H1 (cell line): ENCODE measurements at regions not wholly inside any gene's neighbourhood (a gene's known extent, or its start where the extent isn't known, plus 50 kb on each side); places are given as distances from the start of the nearest gene placed in this dataset.
A peak's percentile ranks its signal among the peaks of the same experiment; 100 is the strongest.

Experiments
- CTCF ChIA-PET: fragments of 300-600 bp; sonication (Branson Sonifier 250); formaldehyde crosslinking; loops from one replicate; lab custom pipeline; 2021; ENCODE audit not compliant: partially characterized antibody; lab: Charles Lee
- POLR2A ChIA-PET: fragments of 300-600 bp; sonication (Branson Sonifier 250); formaldehyde crosslinking; loops from one replicate; lab custom pipeline; 2021; ENCODE audit warnings: inconsistent platforms; ENCODE audit not compliant: partially characterized antibody; lab: Charles Lee
- DNase-seq, 2 experiments: peaks; one replicate each; pipeline versions ENCODE4 v3.0.0 to v3.0.0-alpha.2; 2010 to 2022; ENCODE audit warnings: low spot score in 2 of 2, low read depth in 1 of 2, mixed read lengths in 1 of 2
- FAIRE-seq: peaks from 2 replicates; lab custom pipeline; 2011; peaks lifted over from hg19 to GRCh38; lab: Jason Lieb, UNC
- H2AFZ ChIP-seq: 2 replicates; pipeline ENCODE4 v1.8.1; 2012; ENCODE audit warnings: low read length, inconsistent platforms
- H2AK5ac ChIP-seq: 2 replicates; pipeline ENCODE4 v1.6.1; 2013; ENCODE audit warnings: low read depth, low read length
- H2BK120ac ChIP-seq: replicated peaks from 2 replicates; pipeline ENCODE3; 2013; ENCODE audit warnings: low read depth, low read length, inconsistent platforms
- H2BK12ac ChIP-seq: 2 replicates; pipeline ENCODE4 v1.6.1; 2013; ENCODE audit warnings: low read depth, low read length
- H2BK15ac ChIP-seq: 2 replicates; pipeline ENCODE4 v1.6.1; 2013; ENCODE audit warnings: low read length
- H2BK20ac ChIP-seq: 2 replicates; pipeline ENCODE4 v1.6.1; 2013; ENCODE audit warnings: low read length
- H2BK5ac ChIP-seq: 2 replicates; pipeline ENCODE4 v1.6.1; 2013; ENCODE audit warnings: low read depth, low read length
- H3K14ac ChIP-seq: 2 replicates; pipeline ENCODE4 v1.6.1; 2013; ENCODE audit warnings: inconsistent platforms; ENCODE audit not compliant: insufficient read length
- H3K18ac ChIP-seq: 2 replicates; pipeline ENCODE4 v1.6.1; 2013; ENCODE audit warnings: low read length; ENCODE audit errors: extremely low read depth
- H3K23ac ChIP-seq: 2 replicates; pipeline ENCODE4 v1.6.1; 2013; ENCODE audit warnings: inconsistent platforms; ENCODE audit not compliant: insufficient read length
- H3K23me2 ChIP-seq: 2 replicates; pipeline ENCODE4 v1.6.1; 2013; ENCODE audit warnings: low read depth, low read length
- H3K27ac ChIP-seq: 2 replicates; pipeline ENCODE4 v1.6.1; 2011; ENCODE audit warnings: low read depth, low read length, inconsistent platforms
- H3K27me3 ChIP-seq, 4 experiments: replicated peaks in 1 of 4; 1 replicate in 1 of 4; 2 replicates in 3 of 4; pipeline versions ENCODE4 v1.6.1 to v1.8.1; 2011 to 2013; ENCODE audit warnings: low read length in 3 of 4, mild to moderate bottlenecking in 3 of 4, inconsistent platforms in 2 of 4, mixed read lengths in 2 of 4, moderate library complexity in 1 of 4; ENCODE audit not compliant: control insufficient read depth in 3 of 4, insufficient read depth in 3 of 4; ENCODE audit errors: extremely low read depth in 1 of 4
- H3K36me3 ChIP-seq, 4 experiments: 2 replicates each; pipeline versions ENCODE4 v1.6.1 to v1.8.1; 2011 to 2013; ENCODE audit warnings: mild to moderate bottlenecking in 4 of 4, low read length in 3 of 4, moderate library complexity in 2 of 4, control low read depth in 1 of 4, inconsistent platforms in 1 of 4; ENCODE audit not compliant: insufficient read depth in 4 of 4, control insufficient read depth in 2 of 4
- H3K4ac ChIP-seq: replicated peaks from 2 replicates; pipeline ENCODE3; 2013; ENCODE audit warnings: low read length, low read depth, mixed read lengths, inconsistent platforms; ENCODE audit not compliant: insufficient read length
- H3K4me1 ChIP-seq, 4 experiments: replicated peaks in 1 of 4; 1 replicate in 1 of 4; 2 replicates in 3 of 4; pipeline versions ENCODE4 v1.6.1 to v1.8.1; 2011 to 2013; ENCODE audit warnings: low read length in 3 of 4, inconsistent platforms in 2 of 4, mixed read lengths in 1 of 4; ENCODE audit not compliant: insufficient read depth in 4 of 4, control insufficient read depth in 3 of 4
- H3K4me2 ChIP-seq, 2 experiments: 2 replicates each; pipeline versions ENCODE4 v1.6.1 to v1.8.1; 2011 to 2013; ENCODE audit warnings: low read depth in 2 of 2, low read length in 2 of 2, control low read depth in 1 of 2, inconsistent platforms in 1 of 2, mild to moderate bottlenecking in 1 of 2; ENCODE audit not compliant: insufficient read depth in 1 of 2
- H3K4me3 ChIP-seq, 4 experiments: fragments of 200-600, 300-600 bp in 1 of 4; sonication (generic), shearing (Covaris generic), sonication (Bioruptor Twin) in 1 of 4; 2 replicates each; pipeline versions ENCODE4 v1.5.1 to v1.8.1; 2011 to 2016; ENCODE audit warnings: low read length in 4 of 4, low read depth in 3 of 4, control low read depth in 2 of 4, inconsistent platforms in 2 of 4, mild to moderate bottlenecking in 2 of 4, mixed read lengths in 1 of 4, moderate library complexity in 1 of 4; ENCODE audit not compliant: insufficient read depth in 2 of 4; ENCODE audit errors: extremely low read depth in 1 of 4
- H3K56ac ChIP-seq: replicated peaks from 2 replicates; pipeline ENCODE3; 2013; ENCODE audit warnings: low read depth, mild to moderate bottlenecking, mixed read lengths, low read length, inconsistent platforms; ENCODE audit not compliant: insufficient read length
- H3K79me1 ChIP-seq: 2 replicates; pipeline ENCODE4 v1.6.1; 2013; ENCODE audit warnings: low read depth, low read length, control low read depth
- H3K79me2 ChIP-seq, 2 experiments: 2 replicates each; pipeline versions ENCODE4 v1.6.1 to v1.8.1; 2012 to 2013; ENCODE audit warnings: low read length in 2 of 2, mild to moderate bottlenecking in 2 of 2, inconsistent platforms in 1 of 2; ENCODE audit not compliant: insufficient read depth in 2 of 2, control insufficient read depth in 1 of 2
- H3K9ac ChIP-seq, 4 experiments: replicated peaks in 1 of 4; 1 replicate in 1 of 4; 2 replicates in 3 of 4; pipeline versions ENCODE4 v1.6.1 to v1.8.1; 2011 to 2013; ENCODE audit warnings: low read depth in 3 of 4, low read length in 3 of 4, control low read depth in 2 of 4, mild to moderate bottlenecking in 2 of 4, moderate library complexity in 2 of 4, inconsistent platforms in 1 of 4; ENCODE audit errors: extremely low read depth in 1 of 4
- H3K9me3 ChIP-seq, 2 experiments: 2 replicates each; pipeline versions ENCODE4 v1.6.1 to v1.8.1; 2012 to 2013; ENCODE audit warnings: mild to moderate bottlenecking in 2 of 2, moderate library complexity in 2 of 2, control low read depth in 1 of 2, inconsistent platforms in 1 of 2, low read depth in 1 of 2, low read length in 1 of 2, mixed read lengths in 1 of 2; ENCODE audit not compliant: insufficient read depth in 2 of 2
- H4K20me1 ChIP-seq, 2 experiments: replicated peaks in 1 of 2; 2 replicates each; pipeline versions ENCODE3 to v1.8.1; 2011 to 2013; ENCODE audit warnings: inconsistent platforms in 2 of 2, low read length in 2 of 2, mild to moderate bottlenecking in 1 of 2; ENCODE audit not compliant: insufficient read depth in 2 of 2, control insufficient read depth in 1 of 2
- H4K5ac ChIP-seq: 2 replicates; pipeline ENCODE4 v1.6.1; 2013; ENCODE audit warnings: low read length, low read depth, mixed read lengths, inconsistent platforms; ENCODE audit not compliant: insufficient read length
- H4K8ac ChIP-seq: 2 replicates; pipeline ENCODE4 v1.8.0; 2013; ENCODE audit warnings: mild to moderate bottlenecking, moderate library complexity, low read length, inconsistent platforms; ENCODE audit not compliant: insufficient read depth; ENCODE audit errors: extremely low read depth
- H4K91ac ChIP-seq: replicated peaks from 2 replicates; pipeline ENCODE3; 2013; ENCODE audit warnings: low read length, mixed read lengths, inconsistent platforms; ENCODE audit not compliant: insufficient read length
- SP2 ChIP-seq: IDR thresholded peaks from 2 replicates; pipeline ENCODE4 v1.6.1; 2012; ENCODE audit warnings: mild to moderate bottlenecking, low read length, inconsistent platforms
- TEAD4 ChIP-seq: IDR thresholded peaks from 2 replicates; pipeline ENCODE4 v1.6.1; 2012; ENCODE audit warnings: low read depth, low read length, inconsistent platforms, mixed read lengths
- ZNF274 ChIP-seq: IDR thresholded peaks from 2 replicates; pipeline ENCODE4 v1.7.0; 2012; ENCODE audit warnings: low read length, borderline replicate concordance; ENCODE audit errors: extremely low read depth
- WGBS, 2 experiments: shearing (Covaris generic) in 1 of 2; methylation state at CpG; one replicate each; pipeline versions ENCODE4 v1.1.6 to v1.1.7; 2013 to 2015; ENCODE audit warnings: low lambda C conversion rate in 2 of 2, mixed read lengths in 2 of 2, inconsistent platforms in 1 of 2, low coverage in 1 of 2, missing lambda C conversion rate in 1 of 2; ENCODE audit not compliant: insufficient replicate concordance in 2 of 2, insufficient coverage in 1 of 2, insufficient read length in 1 of 2; ENCODE audit errors: extremely low coverage in 1 of 2, missing lambda C conversion rate in 1 of 2; 5-methylcytosine and 5-hydroxymethylcytosine counted together

DNA sequence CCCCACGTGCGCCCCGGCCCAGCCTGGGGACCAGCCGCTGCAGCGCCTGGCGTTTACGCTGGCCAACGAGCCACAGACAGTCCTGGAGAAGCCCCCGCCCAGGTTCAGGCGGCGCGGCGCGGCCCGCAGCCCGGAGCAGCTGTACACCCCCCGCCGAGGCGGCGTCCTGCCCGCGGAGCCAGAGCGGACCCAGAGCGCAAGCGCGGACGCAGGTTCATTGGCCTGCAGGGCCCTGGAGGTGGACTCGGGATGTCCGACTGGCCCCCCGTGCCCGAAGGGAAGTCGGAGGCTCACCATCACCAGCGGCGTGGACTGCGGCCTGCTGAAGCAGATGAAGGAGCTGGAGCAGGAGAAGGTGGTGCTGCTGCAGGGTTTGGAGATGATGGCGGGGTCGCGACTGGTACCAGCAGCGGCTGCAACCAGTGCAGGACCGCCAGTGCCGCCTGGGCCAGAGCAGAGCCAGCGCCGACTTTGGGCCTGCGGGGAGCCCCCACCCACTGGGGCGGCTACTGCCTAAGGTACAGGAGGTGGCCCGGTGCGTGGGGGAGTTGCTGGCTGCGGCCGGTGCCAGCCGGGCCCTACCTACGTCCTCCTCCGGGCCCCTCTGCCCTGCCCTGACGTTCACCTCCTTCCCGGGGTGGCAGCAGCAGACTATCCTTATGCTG, 72.0 kb upstream of the KCTD7 start:
- peaks cover 0 to 8% of the 10 kb centered on the region in 2 experiments; a peak in 2 of 4 replicates for H3K79me2 ChIP-seq
- TF ChIP-seq TEAD4, result no peak
- no peak for TF ChIP-seq ZNF274
- no peak for TF ChIP-seq SP2
- TF ChIP-seq, all 59 proteins: peak for 0
- no peak overlapping the region for H2BK5ac ChIP-seq

More for the DNA sequence above, 72.0 kb upstream of the KCTD7 start:
- H3K14ac ChIP-seq, result no peak overlapping the region
- WGBS, 2 experiments, result 97% methylated on average over 48 of the region's 54 CpGs; no CpG with 5 or more reads in 1 of the 2 experiments
- H3K4me2 ChIP-seq, result no peak overlapping the region
- no peak overlapping the region for H3K18ac ChIP-seq
- DNase-seq, result no peak
- no peak overlapping the region for H3K56ac ChIP-seq
- no peak overlapping the region for H2AK5ac ChIP-seq
- H3K79me1 ChIP-seq, result peaks cover 7% of the 10 kb centered on the region
- peaks cover 0 to 5% (median 1%) of the 10 kb centered on the region in 4 experiments; a peak in 4 of 7 replicates for H3K4me1 ChIP-seq
- no peak overlapping the region for H3K4me3 ChIP-seq
- H4K20me1 ChIP-seq, result peaks cover 7 to 11% of the 10 kb centered on the region in 2 experiments
- H2BK120ac ChIP-seq, result no peak overlapping the region
- ChIA-PET POLR2A (interaction anchor here (1.4 to 4.9 kb wide), 5 partner anchors 18 to 97 kb away, joined by 3 to 21 read pairs (median 9); partner anchors contain the start of gene KCTD7), CTCF (interaction anchor here (0.7 to 3.7 kb wide), 20 partner anchors 11 to 416 kb away, joined by 3 to 34 read pairs (median 4); no protein-coding TSS in a partner anchor)
- H4K5ac ChIP-seq, result no peak overlapping the region
- no peak overlapping the region for H3K23ac ChIP-seq
- H3K23me2 ChIP-seq, result no peaks in the 10 kb centered on the region
- no peak overlapping the region for H2BK15ac ChIP-seq
- FAIRE-seq, result no peak
- peaks cover 2 to 27% (median 22%) of the 10 kb centered on the region in 4 experiments; a peak in 7 of 8 replicates for H3K36me3 ChIP-seq
- H3K9ac ChIP-seq, result no peak overlapping the region
- no peaks in the 10 kb centered on the region for H3K27me3 ChIP-seq
- H4K91ac ChIP-seq, result no peak overlapping the region
- H4K8ac ChIP-seq, result peak overlapping the region; percentile 77; the same call in 1 of the 2 replicates
- no peak overlapping the region for H3K4ac ChIP-seq
- no peaks in the 10 kb centered on the region for H3K9me3 ChIP-seq
- H2AFZ ChIP-seq, result no peak overlapping the region
- no peak overlapping the region for H2BK12ac ChIP-seq
- H2BK20ac ChIP-seq, result no peak overlapping the region
- H3K27ac ChIP-seq, result no peak overlapping the region
